ENCODE measurements at regions not wholly inside any gene's neighbourhood (a gene's known extent, or its start where the extent isn't known, plus 50 kb on each side); places are given as distances from the start of the nearest gene placed in this dataset.

GRCh38 chr12:24721191-24721590 lies 227.7 kb downstream of the BCAT1 start:
- H3K36me3 ChIP-seq (ENCODE audit: control insufficient read depth, low read depth, low read length): no peaks in the 10 kb centered on the region
- H3K4me3 ChIP-seq (ENCODE audit: low read length): no peak overlapping the region
- H3K27ac ChIP-seq (ENCODE audit: low read length): no peak overlapping the region
- no peak overlapping the region for H3K9ac ChIP-seq (ENCODE audit: low read length)
- H3K9me3 ChIP-seq (ENCODE audit: control insufficient read depth, low read depth, low read length): no peaks in the 10 kb centered on the region
- H3K27me3 ChIP-seq (ENCODE audit: control insufficient read depth, insufficient read depth, low read length): no peaks in the 10 kb centered on the region
- no peaks in the 10 kb centered on the region for H3K4me1 ChIP-seq (ENCODE audit: control insufficient read depth, low read depth, low read length)

GRCh38 chr12:24719293-24719721 lies 229.6 kb downstream of the BCAT1 start:
- H3K27ac ChIP-seq (ENCODE audit: low read length): no peak overlapping the region
- no peaks in the 10 kb centered on the region for H3K36me3 ChIP-seq (ENCODE audit: control insufficient read depth, low read depth, low read length)
- H3K4me1 ChIP-seq (ENCODE audit: control insufficient read depth, low read depth, low read length): no peaks in the 10 kb centered on the region

GRCh38 chr12:24718617-24719016 lies 230.3 kb downstream of the BCAT1 start:
- H3K9ac ChIP-seq (ENCODE audit: low read length): no peak overlapping the region
- H3K27ac ChIP-seq (ENCODE audit: low read length): no peak overlapping the region

More at GRCh38 chr12:24719293-24719721, 229.6 kb downstream of the BCAT1 start:
- Histone ChIP-seq H3K9ac (ENCODE audit: low read length) (no peak overlapping the region), H3K4me3 (ENCODE audit: low read length) (no peak overlapping the region), H3K9me3 (ENCODE audit: control insufficient read depth, low read depth, low read length) (no peaks in the 10 kb centered on the region), H3K27me3 (ENCODE audit: control insufficient read depth, insufficient read depth, low read length) (no peaks in the 10 kb centered on the region)

GRCh38 chr12:24714237-24714636 lies 234.7 kb downstream of the BCAT1 start:
- Histone ChIP-seq H3K36me3 (ENCODE audit: control insufficient read depth, low read depth, low read length) (no peaks in the 10 kb centered on the region), H3K27me3 (ENCODE audit: control insufficient read depth, insufficient read depth, low read length) (no peaks in the 10 kb centered on the region), H3K9me3 (ENCODE audit: control insufficient read depth, low read depth, low read length) (no peaks in the 10 kb centered on the region), H3K27ac (ENCODE audit: low read length) (no peak overlapping the region), H3K9ac (ENCODE audit: low read length) (no peak overlapping the region), H3K4me1 (ENCODE audit: control insufficient read depth, low read depth, low read length) (no peaks in the 10 kb centered on the region), H3K4me3 (ENCODE audit: low read length) (no peak overlapping the region)

More at GRCh38 chr12:24718617-24719016, 230.3 kb downstream of the BCAT1 start:
- H3K9me3 ChIP-seq (ENCODE audit: control insufficient read depth, low read depth, low read length): no peaks in the 10 kb centered on the region
- H3K4me1 ChIP-seq (ENCODE audit: control insufficient read depth, low read depth, low read length): no peaks in the 10 kb centered on the region
- no peak overlapping the region for H3K4me3 ChIP-seq (ENCODE audit: low read length)
- no peaks in the 10 kb centered on the region for H3K27me3 ChIP-seq (ENCODE audit: control insufficient read depth, insufficient read depth, low read length)
- H3K36me3 ChIP-seq (ENCODE audit: control insufficient read depth, low read depth, low read length): no peaks in the 10 kb centered on the region

GRCh38 chr12:24711056-24712008 lies 237.6 kb downstream of the BCAT1 start:
- Histone ChIP-seq H3K9ac (ENCODE audit: low read length) (no peak overlapping the region), H3K27ac (ENCODE audit: low read length) (no peak overlapping the region), H3K27me3 (ENCODE audit: control insufficient read depth, insufficient read depth, low read length) (no peaks in the 10 kb centered on the region), H3K36me3 (ENCODE audit: control insufficient read depth, low read depth, low read length) (no peaks in the 10 kb centered on the region), H3K4me1 (ENCODE audit: control insufficient read depth, low read depth, low read length) (no peaks in the 10 kb centered on the region), H3K9me3 (ENCODE audit: control insufficient read depth, low read depth, low read length) (no peaks in the 10 kb centered on the region), H3K4me3 (ENCODE audit: low read length) (no peak overlapping the region)

GRCh38 chr12:24709216-24709615 lies 239.7 kb downstream of the BCAT1 start:
- H3K9me3 ChIP-seq (ENCODE audit: control insufficient read depth, low read depth, low read length): no peaks in the 10 kb centered on the region
- no peak overlapping the region for H3K4me3 ChIP-seq (ENCODE audit: low read length)
- no peaks in the 10 kb centered on the region for H3K36me3 ChIP-seq (ENCODE audit: control insufficient read depth, low read depth, low read length)
- no peaks in the 10 kb centered on the region for H3K27me3 ChIP-seq (ENCODE audit: control insufficient read depth, insufficient read depth, low read length)
- no peaks in the 10 kb centered on the region for H3K4me1 ChIP-seq (ENCODE audit: control insufficient read depth, low read depth, low read length)
- no peak overlapping the region for H3K9ac ChIP-seq (ENCODE audit: low read length)
- no peak overlapping the region for H3K27ac ChIP-seq (ENCODE audit: low read length)

- Histone ChIP-seq H3K4me1 (ENCODE audit: control insufficient read depth, low read depth, low read length) (no peaks in the 10 kb centered on the region), H3K27me3 (ENCODE audit: control insufficient read depth, insufficient read depth, low read length) (no peaks in the 10 kb centered on the region), H3K4me3 (ENCODE audit: low read length) (no peak overlapping the region), H3K36me3 (ENCODE audit: control insufficient read depth, low read depth, low read length) (no peaks in the 10 kb centered on the region), H3K27ac (ENCODE audit: low read length) (no peak overlapping the region), H3K9me3 (ENCODE audit: control insufficient read depth, low read depth, low read length) (no peaks in the 10 kb centered on the region), H3K9ac (ENCODE audit: low read length) (no peak overlapping the region)
Observed at GRCh38 chr12:24708718-24709117, 240.2 kb downstream of the BCAT1 start.

- no peak overlapping the region for H3K4me3 ChIP-seq (ENCODE audit: low read length)
- no peaks in the 10 kb centered on the region for H3K36me3 ChIP-seq (ENCODE audit: control insufficient read depth, low read depth, low read length)
- no peaks in the 10 kb centered on the region for H3K27me3 ChIP-seq (ENCODE audit: control insufficient read depth, insufficient read depth, low read length)
- H3K27ac ChIP-seq (ENCODE audit: low read length): no peak overlapping the region
- no peaks in the 10 kb centered on the region for H3K9me3 ChIP-seq (ENCODE audit: control insufficient read depth, low read depth, low read length)
- no peaks in the 10 kb centered on the region for H3K4me1 ChIP-seq (ENCODE audit: control insufficient read depth, low read depth, low read length)
- H3K9ac ChIP-seq (ENCODE audit: low read length): no peak overlapping the region
Observed at GRCh38 chr12:24708043-24708442, 240.9 kb downstream of the BCAT1 start.

GRCh38 chr12:24707334-24707733 lies 241.6 kb downstream of the BCAT1 start:
- Histone ChIP-seq H3K4me3 (ENCODE audit: low read length) (no peak overlapping the region), H3K4me1 (ENCODE audit: control insufficient read depth, low read depth, low read length) (no peaks in the 10 kb centered on the region), H3K27ac (ENCODE audit: low read length) (no peak overlapping the region), H3K36me3 (ENCODE audit: control insufficient read depth, low read depth, low read length) (no peaks in the 10 kb centered on the region), H3K9ac (ENCODE audit: low read length) (no peak overlapping the region), H3K27me3 (ENCODE audit: control insufficient read depth, insufficient read depth, low read length) (no peaks in the 10 kb centered on the region), H3K9me3 (ENCODE audit: control insufficient read depth, low read depth, low read length) (no peaks in the 10 kb centered on the region)

- no peak overlapping the region for H3K4me3 ChIP-seq (ENCODE audit: low read length)
- H3K36me3 ChIP-seq (ENCODE audit: control insufficient read depth, low read depth, low read length): no peaks in the 10 kb centered on the region
- H3K27me3 ChIP-seq (ENCODE audit: control insufficient read depth, insufficient read depth, low read length): no peaks in the 10 kb centered on the region
- H3K4me1 ChIP-seq (ENCODE audit: control insufficient read depth, low read depth, low read length): no peaks in the 10 kb centered on the region
- H3K9me3 ChIP-seq (ENCODE audit: control insufficient read depth, low read depth, low read length): no peaks in the 10 kb centered on the region
- no peak overlapping the region for H3K9ac ChIP-seq (ENCODE audit: low read length)
- H3K27ac ChIP-seq (ENCODE audit: low read length): no peak overlapping the region
Observed at GRCh38 chr12:24705741-24706358, 243.1 kb downstream of the BCAT1 start.

- no peaks in the 10 kb centered on the region for H3K36me3 ChIP-seq (ENCODE audit: control insufficient read depth, low read depth, low read length)
Observed at GRCh38 chr12:24705216-24705615, 243.7 kb downstream of the BCAT1 start.

More at GRCh38 chr12:24705216-24705615, 243.7 kb downstream of the BCAT1 start:
- Histone ChIP-seq H3K9me3 (ENCODE audit: control insufficient read depth, low read depth, low read length) (no peaks in the 10 kb centered on the region), H3K27ac (ENCODE audit: low read length) (no peak overlapping the region), H3K4me1 (ENCODE audit: control insufficient read depth, low read depth, low read length) (no peaks in the 10 kb centered on the region), H3K27me3 (ENCODE audit: control insufficient read depth, insufficient read depth, low read length) (no peaks in the 10 kb centered on the region), H3K4me3 (ENCODE audit: low read length) (no peak overlapping the region), H3K9ac (ENCODE audit: low read length) (no peak overlapping the region)

Data from iPS-18a (cell line).